Type B pancreatic cell (in vitro differentiated cells): ENCODE measurements at regions not wholly inside any gene's neighbourhood (a gene's known extent, or its start where the extent isn't known, plus 50 kb on each side); places are given as distances from the start of the nearest gene placed in this dataset.

Experiments used
- DNase-seq: peaks from one replicate; pipeline ENCODE4 v3.0.0; 2021; ENCODE audit warnings: mixed read lengths; ENCODE audit not compliant: unreplicated experiment; ENCODE audit errors: extremely low spot score
- H3K27ac Mint-ChIP-seq: 2 replicates; pipeline ENCODE4 v1.8.0; 2021; ENCODE audit warnings: mild to moderate bottlenecking, mixed read lengths
- H3K27me3 Mint-ChIP-seq: 2 replicates; pipeline ENCODE4 v1.8.0; 2021; ENCODE audit warnings: mixed read lengths
- H3K36me3 Mint-ChIP-seq: 2 replicates; pipeline ENCODE4 v1.8.0; 2021; ENCODE audit warnings: mixed read lengths
- H3K4me1 Mint-ChIP-seq: one replicate; pipeline ENCODE4 v1.8.0; 2021; ENCODE audit warnings: mixed read lengths; ENCODE audit not compliant: unreplicated experiment
- H3K4me3 Mint-ChIP-seq: 2 replicates; pipeline ENCODE4 v1.8.0; 2021; ENCODE audit warnings: mild to moderate bottlenecking, mixed read lengths
- H3K9me3 Mint-ChIP-seq: 2 replicates; pipeline ENCODE4 v1.8.0; 2021; ENCODE audit warnings: mixed read lengths
- CTCF ChIP-seq: fragments of 200-600 bp; sonication (generic); conservative IDR thresholded peaks from 2 replicates; pipeline ENCODE4 v1.5.0; 2021; ENCODE audit warnings: antibody characterized with exemption, mild to moderate bottlenecking

GRCh38 chr2:12960671-12961070, 243.9 kb downstream of the TRIB2 start:
- Mint-ChIP-seq H3K27ac (no peak overlapping the region), H3K36me3 (no peaks in the 10 kb centered on the region), H3K4me1 (peaks cover 14% of the 10 kb centered on the region), H3K4me3 (no peak overlapping the region), H3K9me3 (peaks cover 5% of the 10 kb centered on the region), H3K27me3 (no peaks in the 10 kb centered on the region)
- TF ChIP-seq CTCF: no peak
- no peak for DNase-seq

- Mint-ChIP-seq H3K36me3 (no peaks in the 10 kb centered on the region), H3K4me3 (peak overlapping the region; percentile 45), H3K9me3 (peaks cover 5% of the 10 kb centered on the region), H3K27me3 (peaks cover 4% of the 10 kb centered on the region), H3K27ac (no peak overlapping the region), H3K4me1 (peaks cover 23% of the 10 kb centered on the region)
- DNase-seq: no peak
- no peak for TF ChIP-seq CTCF
Measured at GRCh38 chr2:12964904-12965539, 248.3 kb downstream of the TRIB2 start.

- Mint-ChIP-seq H3K4me3 (no peak overlapping the region), H3K27me3 (peaks cover 4% of the 10 kb centered on the region), H3K4me1 (peaks cover 23% of the 10 kb centered on the region), H3K27ac (no peak overlapping the region), H3K36me3 (no peaks in the 10 kb centered on the region), H3K9me3 (peaks cover 5% of the 10 kb centered on the region)
- no peak for DNase-seq
- TF ChIP-seq CTCF: no peak
Measured at GRCh38 chr2:12965540-12966269, 249.0 kb downstream of the TRIB2 start.

DNA sequence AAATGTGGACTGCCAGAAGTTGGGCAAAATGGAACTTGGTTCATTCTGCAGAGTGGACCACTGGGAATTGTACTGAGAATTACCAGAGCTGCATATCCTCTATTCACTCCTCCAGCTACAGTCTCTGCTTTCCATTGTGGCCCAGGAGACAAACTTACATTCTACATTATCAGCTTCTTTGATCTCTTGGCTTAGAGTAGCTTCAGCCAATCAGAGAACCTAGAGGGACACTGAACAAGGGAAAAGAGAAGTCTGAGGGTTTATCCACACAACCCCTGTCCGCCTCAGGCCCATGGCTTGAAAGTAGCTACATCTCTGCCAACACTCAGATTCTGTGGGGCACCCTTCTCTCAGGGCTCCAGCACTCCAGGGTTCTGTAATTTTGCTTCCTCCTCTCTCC, 251.1 kb downstream of the TRIB2 start:
- Mint-ChIP-seq H3K9me3 (no peaks in the 10 kb centered on the region), H3K4me1 (peaks cover 16% of the 10 kb centered on the region), H3K27me3 (peaks cover 4% of the 10 kb centered on the region), H3K27ac (no peak overlapping the region), H3K4me3 (no peak overlapping the region), H3K36me3 (no peaks in the 10 kb centered on the region)
- DNase-seq: no peak
- TF ChIP-seq CTCF: no peak

GRCh38 chr2:12968399-12968798, 251.7 kb downstream of the TRIB2 start:
- Mint-ChIP-seq H3K9me3 (no peaks in the 10 kb centered on the region), H3K27me3 (peaks cover 4% of the 10 kb centered on the region), H3K36me3 (no peaks in the 10 kb centered on the region), H3K4me3 (no peak overlapping the region), H3K4me1 (peaks cover 16% of the 10 kb centered on the region), H3K27ac (no peak overlapping the region)
- TF ChIP-seq CTCF: no peak
- DNase-seq: no peak
